KBM-7 (cell line): ENCODE measurements at regions not wholly inside any gene's neighbourhood (a gene's known extent, or its start where the extent isn't known, plus 50 kb on each side); places are given as distances from the start of the nearest gene placed in this dataset.
"Not testable (repeated sequence)": the region's sequence is repeated elsewhere in the genome, so short reads cannot be mapped to it uniquely, and the experiment has no call there.

Source experiments
- DNase-seq: peaks from one replicate; pipeline ENCODE4 v3.0.0-alpha.2; 2015
- in situ Hi-C: fragments of 300-500 bp; cut with MboI; formaldehyde crosslinking; loops from 2 replicates; pipeline ENCODE4 v1.14.3; 2020; ENCODE audit warnings: low sequenced_read_pairs, low pct_unique_long_range_greater_than_20kb, mixed read lengths

DNA sequence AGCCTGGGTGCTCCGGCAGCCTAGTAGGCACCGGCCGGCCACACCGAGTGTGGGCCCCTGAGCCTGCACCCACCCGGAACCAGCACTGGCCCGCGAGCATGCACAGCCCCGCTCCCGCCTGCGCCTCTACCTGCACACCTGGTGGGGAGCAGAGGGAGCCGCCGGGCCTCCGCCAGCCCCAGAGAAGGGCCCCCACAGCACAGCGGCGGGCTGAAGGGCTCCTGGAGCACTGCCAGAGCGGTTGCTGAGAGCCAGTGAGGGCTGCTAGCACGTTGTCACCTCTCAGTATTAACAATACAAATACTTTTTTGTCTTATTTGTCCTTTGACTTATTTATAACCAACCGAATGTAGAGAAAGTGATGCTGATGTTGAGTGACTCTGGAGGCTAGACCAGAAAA lies 842.4 kb upstream of the TPTE start:
- in situ Hi-C loops, DNase-seq: not testable (repeated sequence)

DNA sequence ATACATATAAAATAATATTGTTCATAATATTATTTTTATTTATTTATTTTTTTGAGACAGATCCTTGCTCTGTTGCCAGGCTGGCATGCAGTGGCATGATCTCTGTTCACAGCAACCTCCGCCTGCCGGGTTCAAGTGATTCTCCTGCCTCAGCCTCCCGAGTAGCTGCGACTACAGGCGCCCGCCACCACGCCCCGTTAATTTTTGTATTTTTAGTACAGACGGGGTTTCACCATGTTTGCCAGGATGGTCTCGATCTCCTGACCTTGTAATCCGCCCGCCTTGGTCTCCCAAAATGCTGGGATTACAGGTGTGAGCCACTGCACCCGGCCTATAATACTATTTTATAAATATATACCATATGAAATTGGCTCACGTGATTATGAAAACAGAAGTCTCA lies 832.4 kb upstream of the TPTE start:
- in situ Hi-C loops, DNase-seq: not testable (repeated sequence)

DNA sequence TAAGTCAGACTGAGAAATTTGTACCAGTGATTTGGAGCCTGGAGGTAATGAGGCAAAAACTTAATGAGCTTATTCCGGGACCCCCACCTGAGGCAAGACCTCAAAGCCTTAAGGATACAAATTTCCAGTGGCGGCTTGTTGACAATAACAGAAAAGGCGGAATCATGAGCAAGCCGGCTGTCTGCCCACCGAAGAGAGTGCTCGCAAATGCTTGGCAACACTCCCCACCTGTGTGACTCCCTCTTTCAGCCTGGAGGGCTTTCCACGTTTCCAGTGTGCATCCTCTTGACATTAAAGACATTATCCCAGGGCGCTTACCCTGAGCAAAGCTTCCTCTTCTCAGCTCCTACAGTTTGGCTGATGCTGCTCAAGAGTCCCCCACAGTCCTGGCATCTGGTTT lies 830.4 kb upstream of the TPTE start:
- in situ Hi-C loops, DNase-seq: not testable (repeated sequence)

DNA sequence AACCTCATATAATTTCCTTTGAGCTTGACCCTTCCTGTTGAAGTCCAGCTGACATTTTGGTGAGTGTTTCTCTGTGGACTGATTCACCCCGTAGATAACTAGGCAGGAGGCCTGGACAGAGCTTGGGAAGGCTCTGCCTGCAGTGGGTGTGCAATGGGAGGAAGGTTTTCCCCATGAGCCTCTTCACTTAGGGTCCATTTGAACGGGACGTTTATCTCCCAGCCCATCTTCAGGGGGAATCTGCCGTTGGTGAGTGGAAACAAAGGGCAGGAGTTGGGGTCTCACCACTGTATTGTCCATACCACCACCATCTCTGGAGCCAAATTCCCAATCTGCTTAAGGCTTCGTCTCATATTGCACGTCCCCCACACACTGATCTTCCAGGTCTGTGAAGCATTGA lies 825.6 kb upstream of the TPTE start:
- in situ Hi-C loops, DNase-seq: not testable (repeated sequence)

DNA sequence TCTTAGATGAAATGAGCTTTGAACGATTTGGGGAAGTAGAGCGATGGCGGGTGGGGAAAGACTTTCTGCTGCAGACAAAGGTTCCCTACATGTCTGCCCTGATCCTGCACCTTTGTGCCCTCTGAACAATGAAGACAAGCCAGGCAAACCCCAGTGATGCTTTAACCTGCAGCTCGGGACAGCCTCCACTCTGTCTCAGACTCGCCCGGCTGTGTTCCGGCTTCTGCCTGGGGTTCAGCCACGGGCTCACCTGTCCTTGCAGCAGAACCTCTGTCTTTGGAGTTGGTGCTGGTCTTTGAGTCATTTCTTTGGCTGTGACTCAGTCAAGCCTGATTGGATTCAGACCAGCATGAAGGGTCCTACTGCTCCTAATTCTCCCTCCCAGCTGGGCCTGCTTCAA lies 823.6 kb upstream of the TPTE start:
- in situ Hi-C loops: not testable (repeated sequence)

DNA sequence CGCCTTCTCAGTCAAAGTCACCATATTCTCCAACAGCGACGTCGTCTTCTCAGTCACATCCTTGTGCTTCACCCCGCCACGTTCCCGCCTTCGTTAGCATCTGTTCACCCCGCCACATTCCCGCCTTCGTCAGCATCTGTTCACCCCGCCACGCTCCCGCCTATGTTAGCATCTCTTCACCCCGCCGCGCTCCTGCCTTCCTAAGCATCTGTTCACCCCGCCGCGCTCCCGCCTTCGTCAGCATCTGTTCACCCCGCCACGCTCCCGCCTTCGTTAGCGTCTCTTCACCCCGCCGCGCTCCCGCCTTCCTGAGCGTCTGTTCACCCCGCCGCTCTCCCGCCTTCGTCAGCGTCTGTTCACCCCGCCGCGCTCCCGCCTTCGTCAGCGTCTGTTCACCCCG lies 816.4 kb upstream of the TPTE start:
- DNase-seq, in situ Hi-C loops: not testable (repeated sequence)

More for the DNA sequence above, 823.6 kb upstream of the TPTE start:
- DNase-seq: not testable (repeated sequence)

DNA sequence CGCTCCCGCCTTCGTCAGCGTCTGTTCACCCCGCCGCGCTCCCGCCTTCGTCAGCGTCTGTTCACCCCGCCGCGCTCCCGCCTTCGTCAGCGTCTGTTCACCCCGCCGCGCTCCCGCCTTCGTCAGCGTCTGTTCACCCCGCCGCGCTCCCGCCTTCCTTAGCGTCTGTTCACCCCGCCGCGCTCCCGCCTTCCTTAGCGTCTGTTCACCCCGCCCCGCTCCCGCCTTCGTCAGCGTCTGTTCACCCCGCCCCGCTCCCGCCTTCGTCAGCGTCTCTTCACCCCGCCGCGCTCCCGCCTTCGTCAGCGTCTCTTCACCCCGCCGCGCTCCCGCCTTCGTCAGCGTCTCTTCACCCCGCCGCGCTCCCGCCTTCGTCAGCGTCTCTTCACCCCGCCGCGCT lies 815.9 kb upstream of the TPTE start:
- in situ Hi-C loops, DNase-seq: not testable (repeated sequence)

DNA sequence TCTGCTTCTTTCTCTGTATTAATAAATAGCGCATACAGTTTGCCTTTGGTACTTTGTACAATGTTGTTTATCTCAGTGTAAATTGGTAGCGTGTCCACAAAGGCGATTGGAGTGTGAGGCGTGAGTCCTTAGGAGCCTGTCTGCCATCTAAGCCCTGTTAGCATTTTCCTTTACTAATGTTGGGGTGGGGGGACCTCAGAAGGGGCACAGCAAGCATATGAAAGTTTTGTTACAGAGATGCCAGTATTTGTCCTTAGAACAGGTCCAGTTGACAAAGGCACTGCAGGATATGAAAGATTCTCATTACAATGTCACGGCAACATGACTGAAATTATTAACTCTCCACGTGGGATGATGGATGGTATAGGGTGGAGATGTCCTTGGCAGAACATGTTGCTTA lies 796.8 kb upstream of the TPTE start:
- DNase-seq, in situ Hi-C loops: not testable (repeated sequence)

DNA sequence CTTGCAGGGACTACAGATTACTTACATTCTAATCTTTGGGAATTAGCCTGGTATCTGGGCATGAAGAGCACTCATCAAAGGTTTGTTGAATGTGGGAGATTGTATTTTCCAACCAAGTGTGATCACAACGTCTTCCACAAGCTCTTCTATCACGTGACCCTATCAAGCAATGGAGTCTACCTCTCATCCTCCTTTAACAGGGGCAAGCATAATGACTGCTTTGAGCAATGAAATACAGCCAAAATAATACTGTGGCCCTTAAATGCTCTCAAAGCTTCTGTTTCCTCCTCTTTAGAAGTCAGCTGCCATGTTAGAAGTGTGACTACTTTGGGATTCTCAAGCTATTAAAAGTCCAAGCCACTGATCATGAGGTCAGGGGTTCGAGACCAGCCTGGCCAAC lies 794.2 kb upstream of the TPTE start:
- DNase-seq: not testable (repeated sequence)

DNA sequence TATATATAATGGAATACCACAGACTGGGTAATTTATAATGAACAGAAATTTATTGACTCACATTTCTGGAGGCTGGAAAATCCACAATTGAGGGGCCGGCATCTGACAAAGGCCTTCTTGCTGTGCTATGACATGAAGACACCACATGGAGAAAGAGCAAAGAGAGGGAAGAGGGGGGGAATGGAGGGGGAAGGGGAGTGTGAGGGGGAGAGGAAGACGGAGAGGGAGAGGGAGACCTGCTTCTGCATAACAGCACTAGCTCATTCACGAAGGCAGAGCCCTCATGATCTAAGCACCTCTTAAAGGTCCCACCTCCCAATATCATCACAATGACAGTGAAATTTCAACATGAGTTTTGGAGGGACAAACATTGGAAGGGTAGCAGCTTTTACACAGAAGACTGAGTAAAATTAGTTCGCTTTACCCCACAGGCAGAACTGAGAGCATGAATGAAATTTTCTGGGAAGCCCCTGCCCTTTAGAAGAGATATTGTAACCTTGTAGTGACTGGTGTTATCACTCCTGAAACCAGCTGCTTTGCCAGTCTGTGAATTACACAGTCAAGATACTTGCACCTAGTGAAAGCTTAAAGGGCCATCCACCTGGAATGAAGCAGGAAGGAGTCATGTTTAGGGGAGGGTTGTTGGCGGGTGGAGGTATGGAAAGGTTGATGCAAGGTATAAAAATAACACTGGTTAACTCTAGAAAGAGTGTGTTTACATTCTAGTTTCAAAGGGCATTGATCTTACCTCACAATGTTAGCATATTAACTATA lies 793.0 kb upstream of the TPTE start:
- in situ Hi-C loops, DNase-seq: not testable (repeated sequence)

More for the DNA sequence above, 794.2 kb upstream of the TPTE start:
- in situ Hi-C loops: not testable (repeated sequence)

DNA sequence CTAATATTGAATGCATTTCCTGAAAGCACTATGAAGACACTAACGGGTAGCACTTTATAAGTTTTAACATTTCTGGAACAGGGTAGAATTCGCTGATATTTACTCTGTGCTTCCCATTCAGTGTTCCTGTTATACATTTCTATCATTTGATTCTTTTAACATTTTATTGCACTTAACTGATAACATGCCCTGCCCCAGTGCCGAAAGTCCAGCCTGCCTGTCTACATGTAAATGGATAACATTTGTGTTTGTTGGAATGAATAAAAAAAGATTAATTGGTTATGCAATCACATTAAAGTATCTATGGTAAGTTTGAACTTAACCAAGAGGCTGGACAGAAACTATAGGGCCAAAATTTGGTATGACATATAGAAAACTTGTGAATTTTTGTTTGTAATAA lies 790.5 kb upstream of the TPTE start:
- in situ Hi-C loops: no loop called here
- no peak for DNase-seq

DNA sequence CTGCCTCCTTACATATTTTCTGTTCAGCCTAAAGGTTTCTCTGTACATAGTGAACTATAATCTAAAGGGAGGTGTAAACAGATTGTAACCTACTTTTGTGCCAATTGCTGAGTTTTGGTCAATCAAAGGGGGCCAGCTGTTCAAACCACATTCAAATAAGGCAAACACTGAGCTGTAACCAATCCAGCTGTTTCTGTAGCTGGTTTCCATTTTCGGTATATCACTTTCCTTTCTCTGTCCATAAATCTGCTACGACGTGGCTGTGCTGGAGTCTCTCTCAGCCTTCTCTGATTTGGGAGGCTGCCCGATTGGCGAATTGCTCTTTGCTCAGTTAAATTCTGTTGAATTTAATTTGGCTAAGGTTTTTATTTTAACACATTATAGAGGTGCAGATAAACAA lies 790.1 kb upstream of the TPTE start:
- DNase-seq, in situ Hi-C loops: not testable (repeated sequence)

DNA sequence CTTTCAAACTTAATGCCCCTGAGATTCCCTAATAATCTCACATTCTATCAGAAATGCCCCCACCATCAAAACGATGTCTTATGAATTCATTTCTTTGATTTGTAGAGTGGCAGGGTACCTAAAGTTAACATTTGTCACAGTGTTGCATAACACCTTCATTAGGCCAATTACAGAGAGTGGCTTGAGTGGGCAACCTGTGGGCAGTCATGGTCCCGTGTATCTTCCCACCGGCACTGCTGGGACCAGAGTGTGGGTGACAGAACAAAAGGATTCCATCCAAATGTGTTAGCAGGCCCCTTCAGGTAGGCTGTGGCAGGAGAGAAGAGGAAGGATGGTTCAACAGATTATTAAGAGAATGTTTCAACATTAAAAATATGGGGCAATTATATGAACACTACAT lies 788.8 kb upstream of the TPTE start:
- in situ Hi-C loops, DNase-seq: not testable (repeated sequence)

DNA sequence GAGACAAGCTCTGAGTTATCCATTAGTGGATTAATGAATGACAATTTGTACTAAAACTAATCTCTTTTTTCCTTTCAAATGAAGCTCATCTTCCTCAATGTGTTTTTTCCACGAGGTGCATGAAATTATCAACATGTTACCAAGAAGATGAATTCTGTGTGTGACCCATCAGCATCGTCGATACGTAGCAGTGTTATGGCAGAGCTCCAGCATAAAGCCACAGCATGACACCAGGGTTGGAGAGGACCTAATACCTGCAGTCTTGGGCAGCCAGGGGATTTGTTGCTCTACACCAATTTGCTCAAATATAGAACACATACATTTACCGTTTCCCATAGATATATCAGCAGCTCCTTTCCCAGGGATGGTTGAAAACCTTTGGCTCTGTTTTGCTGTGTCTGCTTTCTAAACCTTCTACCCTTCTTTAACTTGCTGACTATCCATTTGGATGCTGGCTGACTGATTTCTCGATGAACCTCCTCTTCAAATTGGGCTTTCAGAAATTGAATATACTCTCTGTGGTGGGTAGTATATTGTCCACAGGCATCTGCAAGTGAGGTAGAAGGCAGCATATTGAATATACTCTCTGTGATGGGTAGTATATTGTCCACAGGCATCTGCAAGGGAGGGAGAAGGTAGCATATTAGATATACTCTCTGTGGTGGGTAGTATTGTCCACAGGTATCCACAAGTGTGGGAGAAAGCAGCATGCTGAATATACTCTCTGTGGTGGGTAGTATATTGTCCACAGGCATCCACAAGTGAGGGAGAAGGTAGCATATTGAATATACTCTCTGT lies 787.4 kb upstream of the TPTE start:
- in situ Hi-C loops, DNase-seq: not testable (repeated sequence)

DNA sequence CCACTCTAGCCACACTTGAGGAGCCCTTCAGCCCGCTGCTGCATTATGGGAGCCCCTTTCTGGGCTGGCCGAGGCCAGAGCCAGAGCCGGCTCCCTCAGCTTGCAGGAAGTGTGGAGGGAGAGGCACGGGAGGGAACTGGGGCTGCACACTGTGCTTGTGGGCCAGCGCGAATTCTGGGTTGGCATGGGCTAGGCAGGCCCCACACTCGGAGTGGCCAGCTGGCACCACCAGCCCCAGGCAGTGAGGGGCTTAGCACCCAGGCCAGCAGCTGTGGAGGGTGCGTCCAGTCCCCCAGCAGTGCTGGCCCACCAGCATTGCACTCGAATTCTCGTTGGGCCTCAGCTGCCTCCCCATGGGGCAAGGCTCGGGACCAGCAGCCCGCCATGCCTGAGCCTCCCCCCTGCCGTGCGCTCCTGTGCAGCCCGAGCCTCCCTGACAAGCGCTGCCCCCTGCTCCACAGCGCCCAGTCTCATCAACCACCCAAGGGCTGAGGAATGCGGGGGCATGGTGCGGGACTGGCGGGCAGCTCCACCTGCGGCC lies 785.9 kb upstream of the TPTE start:
- DNase-seq: no peak
- in situ Hi-C loops: no loop called here

DNA sequence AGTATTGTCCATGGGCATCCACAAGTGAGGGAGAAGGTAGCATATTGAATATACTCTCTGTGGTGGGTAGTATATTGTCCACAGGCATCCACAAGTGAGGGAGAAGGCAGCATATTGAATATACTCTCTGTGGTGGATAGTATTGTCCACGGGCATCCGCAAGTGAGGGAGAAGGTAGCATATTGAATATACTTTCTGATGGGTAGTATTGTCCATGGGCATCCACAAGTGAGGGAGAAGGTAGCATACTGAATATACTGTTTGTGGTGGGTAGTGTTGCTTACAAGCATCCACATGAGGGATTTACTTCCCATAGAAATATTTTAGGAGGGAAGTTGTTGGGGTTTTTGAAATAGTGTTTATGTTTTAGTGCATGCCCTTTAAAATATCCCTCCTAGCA lies 784.1 kb upstream of the TPTE start:
- not testable (repeated sequence) for DNase-seq

DNA sequence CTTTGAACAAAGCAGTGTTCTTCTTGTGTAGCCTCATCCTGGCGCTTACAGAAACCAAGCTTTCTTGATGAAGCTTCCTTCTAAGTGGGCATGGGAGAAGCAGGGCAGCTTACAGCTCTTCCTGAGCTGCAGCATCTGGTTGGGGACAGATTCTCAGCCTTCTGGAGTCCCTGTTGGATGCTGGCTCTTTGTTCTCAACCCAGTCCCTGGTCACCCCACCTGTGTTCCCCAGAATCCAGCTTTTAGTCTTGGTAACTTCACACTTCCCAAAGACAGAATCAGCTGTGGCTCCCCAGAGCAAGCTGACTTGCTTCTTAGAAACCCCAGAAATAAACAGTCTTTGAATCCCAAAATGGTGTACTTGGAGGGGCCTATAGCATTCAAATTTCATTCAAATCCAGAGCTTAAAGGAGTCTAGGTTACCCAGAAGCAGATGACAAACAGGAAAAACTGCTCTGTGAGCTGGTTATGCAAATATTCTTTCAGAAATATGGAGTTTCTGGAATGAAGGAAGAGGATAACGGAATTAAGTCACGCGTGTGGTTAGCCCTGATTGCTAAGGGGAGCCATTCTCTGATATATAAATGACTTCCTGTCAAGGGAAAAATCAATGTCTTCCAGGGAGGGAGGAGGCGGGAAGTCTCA lies 783.4 kb upstream of the TPTE start:
- DNase-seq, in situ Hi-C loops: not testable (repeated sequence)

More for the DNA sequence above, 784.1 kb upstream of the TPTE start:
- in situ Hi-C loops: not testable (repeated sequence)

DNA sequence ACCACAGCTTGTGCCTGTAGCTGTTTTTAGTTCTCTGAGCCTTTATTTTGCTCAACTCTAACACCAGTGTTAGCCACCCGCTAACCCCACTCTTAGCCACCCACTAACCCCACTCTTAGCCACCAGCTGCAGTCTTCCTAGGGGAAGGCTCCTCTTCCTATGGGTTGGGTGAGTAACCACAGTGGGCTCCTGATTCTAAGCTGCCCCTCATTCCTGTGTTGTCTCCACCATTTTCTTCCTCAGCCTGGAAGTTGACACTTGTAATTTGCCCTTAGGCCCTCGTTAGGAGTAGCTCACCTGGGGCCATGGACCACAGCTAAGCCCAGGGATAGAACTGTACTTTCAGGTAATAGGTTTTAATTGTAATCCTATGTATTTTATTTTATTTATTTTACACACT lies 782.9 kb upstream of the TPTE start:
- DNase-seq: no peak

DNA sequence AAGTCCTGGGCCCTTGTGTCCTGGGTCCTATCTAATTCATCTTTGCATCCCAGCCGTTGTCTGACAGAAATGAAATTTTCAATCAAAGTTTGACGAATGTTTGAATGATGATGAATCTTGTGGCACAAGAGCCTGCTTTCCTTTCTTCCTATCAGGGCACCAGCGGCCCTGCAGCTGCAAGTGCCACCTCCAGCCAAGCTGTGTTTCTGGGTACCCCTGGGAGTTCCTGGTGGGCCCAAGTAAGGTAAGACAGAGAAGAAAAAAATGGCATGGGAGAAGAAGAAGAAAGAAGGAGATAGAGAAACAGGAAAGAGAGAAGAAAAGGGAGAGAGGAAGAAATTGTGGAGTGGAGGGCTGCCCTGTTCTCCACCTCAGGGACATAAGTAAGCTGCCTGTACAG lies 782.1 kb upstream of the TPTE start:
- in situ Hi-C loops: no loop called here
- DNase-seq: no peak

More for the DNA sequence above, 782.9 kb upstream of the TPTE start:
- in situ Hi-C loops: no loop called here
